Posterior cingulate gyrus (tissue), 11 donors: ENCODE measurements at regions not wholly inside any gene's neighbourhood (a gene's known extent, or its start where the extent isn't known, plus 50 kb on each side); places are given as distances from the start of the nearest gene placed in this dataset.
"Not testable (repeated sequence)": the region's sequence is repeated elsewhere in the genome, so short reads cannot be mapped to it uniquely, and the experiment has no call there.

Experiments
- DNase-seq, 10 donors: peaks; one replicate each; pipeline versions ENCODE4 v3.0.0 to v3.0.0-alpha.2; 2020 to 2021; ENCODE audit warnings: mixed read lengths in 3 of 10
- intact Hi-C: fragments of 100-400 bp; cut with DNase I; formaldehyde crosslinking; loops from one replicate; pipeline ENCODE4 v1.15.1; 2023

GRCh38 chr2:142767847-142768246, 109.6 kb upstream of the KYNU start:
- intact Hi-C loops, result no loop called here
- no peak for DNase-seq

GRCh38 chr2:142758973-142759372, 118.5 kb upstream of the KYNU start:
- DNase-seq, result no peak
- intact Hi-C loops, result no loop called here

GRCh38 chr2:142757111-142757510, 120.4 kb upstream of the KYNU start:
- no peak for DNase-seq
- intact Hi-C loops, result no loop called here

GRCh38 chr2:142756430-142756829, 121.0 kb upstream of the KYNU start:
- DNase-seq, result no peak
- intact Hi-C loops, result no loop called here

- DNase-seq, result no peak
- intact Hi-C loops, result no loop called here
These were observed 122.3 kb upstream of the KYNU start for GRCh38 chr2:142755191-142755590.

- intact Hi-C loops, result no loop called here
- no peak for DNase-seq
These were observed 123.3 kb upstream of the KYNU start for GRCh38 chr2:142754182-142754581.

- no peak for DNase-seq
- intact Hi-C loops, result no loop called here
These were observed 126.6 kb upstream of the KYNU start for GRCh38 chr2:142750858-142751257.

- DNase-seq, result peak in 1 of 10 donors; percentile 44
- intact Hi-C loops, result no loop called here
These were observed 128.8 kb upstream of the KYNU start for GRCh38 chr2:142748559-142749099.

- intact Hi-C loops, result no loop called here
- DNase-seq, result no peak
These were observed 131.8 kb upstream of the KYNU start for GRCh38 chr2:142745691-142746090.

GRCh38 chr2:142742371-142743214, 134.9 kb upstream of the KYNU start:
- intact Hi-C loops, result no loop called here
- no peak for DNase-seq

GRCh38 chr2:142741764-142742269, 135.6 kb upstream of the KYNU start:
- no peak for DNase-seq
- intact Hi-C loops, result no loop called here

- intact Hi-C loops, result no loop called here
- DNase-seq, result no peak
These were observed 142.7 kb upstream of the KYNU start for GRCh38 chr2:142734770-142735169.

GRCh38 chr2:142734231-142734630, 143.2 kb upstream of the KYNU start:
- no peak for DNase-seq
- intact Hi-C loops, result no loop called here

GRCh38 chr2:142729814-142730213, 147.7 kb upstream of the KYNU start:
- intact Hi-C loops, DNase-seq: not testable (repeated sequence)

- peak in 2 of 10 donors; percentile 47 to 66 for DNase-seq
- intact Hi-C loops, result not testable (repeated sequence)
These were observed 149.5 kb upstream of the KYNU start for GRCh38 chr2:142727821-142728478.

GRCh38 chr2:142725386-142725785, 152.1 kb upstream of the KYNU start:
- no peak for DNase-seq
- intact Hi-C loops, result no loop called here

GRCh38 chr2:142724713-142725349, 152.6 kb upstream of the KYNU start:
- no peak for DNase-seq
- intact Hi-C loops, result no loop called here

GRCh38 chr2:142724186-142724585, 153.3 kb upstream of the KYNU start:
- no peak for DNase-seq
- intact Hi-C loops, result no loop called here

GRCh38 chr2:142723236-142723635, 154.2 kb upstream of the KYNU start:
- intact Hi-C loops, result no loop called here
- DNase-seq, result no peak

- no peak for DNase-seq
- intact Hi-C loops, result no loop called here
These were observed 154.9 kb upstream of the KYNU start for GRCh38 chr2:142722569-142722968.

- intact Hi-C loops, result no loop called here
- no peak for DNase-seq
These were observed 155.4 kb upstream of the KYNU start for GRCh38 chr2:142722086-142722485.
